Stimulated activated CD4-positive, alpha-beta T cell treated with anti-CD3 and anti-CD28 coated beads, Interleukin-2, amount 100 ng/mL, for 4 hours (primary cell): ENCODE measurements at regions not wholly inside any gene's neighbourhood (a gene's known extent, or its start where the extent isn't known, plus 50 kb on each side); places are given as distances from the start of the nearest gene placed in this dataset.
"Not testable (repeated sequence)": the region's sequence is repeated elsewhere in the genome, so short reads cannot be mapped to it uniquely, and the experiment has no call there.

ENCODE experiments used
- DNase-seq: peaks from one replicate; pipeline ENCODE4 v3.0.0-alpha.2; 2020; ENCODE audit warnings: low read depth

- no peak for DNase-seq
Measured at GRCh38 chr6:27190126-27190525, 57.4 kb upstream of the PRSS16 start.

- not testable (repeated sequence) for DNase-seq
Measured at GRCh38 chr6:27194453-27194852, 53.0 kb upstream of the PRSS16 start.

- not testable (repeated sequence) for DNase-seq
Measured at GRCh38 chr6:27195547-27195946, 52.0 kb upstream of the PRSS16 start.
